ENCODE measurements at regions not wholly inside any gene's neighbourhood (a gene's known extent, or its start where the extent isn't known, plus 50 kb on each side); places are given as distances from the start of the nearest gene placed in this dataset.

- no CpG with 5 or more reads among the region's 2 CpGs for WGBS (ENCODE audit: insufficient coverage)
- H3K27ac ChIP-seq (ENCODE audit: low read length in 2 of 2), result no peak overlapping the region
- TF ChIP-seq EZH2 (IDR thresholded peaks at IDR 0.05; ENCODE audit: borderline replicate concordance, insufficient read depth, low read depth, low read length, poor library complexity, severe bottlenecking), result no peak
- TF ChIP-seq CTCF (IDR thresholded peaks at IDR 0.05), result no peak
- H3K27ac Mint-ChIP-seq, result no peak overlapping the region
- H3K4me2 ChIP-seq (replicated peaks; ENCODE audit: low read depth, low read length, poor library complexity, severe bottlenecking), result no peak overlapping the region
- intact Hi-C loops (cut with micrococcal nuclease), result no loop called here
- H3K9ac ChIP-seq (ENCODE audit: low read length), result no peak overlapping the region
- H3K9me3 Mint-ChIP-seq (ENCODE audit: insufficient read depth), result peaks cover 3% of the 10 kb centered on the region
- no peak overlapping the region for H3K4me3 Mint-ChIP-seq
- H3K4me1 Mint-ChIP-seq, result no peaks in the 10 kb centered on the region
- no peaks in the 10 kb centered on the region for H3K79me2 ChIP-seq (ENCODE audit: control insufficient read depth, insufficient read depth, low read length)
- H3K4me3 ChIP-seq (ENCODE audit: control extremely low read depth in 1 of 5, extremely low read depth in 1 of 5, insufficient read depth in 1 of 5, low read depth in 2 of 5, low read length in 4 of 5), result no peak overlapping the region
- ATAC-seq (ENCODE audit: low read depth) (no peak), DNase-seq (no peak)
- no peak overlapping the region for H2AFZ ChIP-seq (ENCODE audit: insufficient read depth, low read depth, low read length, poor library complexity, severe bottlenecking)
- POLR2A ChIA-PET, result no interaction called here
- no peaks in the 10 kb centered on the region for H3K27me3 ChIP-seq (replicated peaks in 1 of 4; ENCODE audit: control extremely low read depth in 1 of 4, control insufficient read depth in 3 of 4, insufficient read depth in 4 of 4, low read length in 3 of 4)
- H3K36me3 ChIP-seq (replicated peaks in 1 of 2; ENCODE audit: control extremely low read depth in 1 of 2, control insufficient read depth in 1 of 2, extremely low read depth in 1 of 2, insufficient read depth in 2 of 2, low read length in 1 of 2), result no peaks in the 10 kb centered on the region
- H4K20me1 ChIP-seq (ENCODE audit: control insufficient read depth, insufficient read depth, low read length, poor library complexity, severe bottlenecking), result no peaks in the 10 kb centered on the region
- peaks cover 17% of the 10 kb centered on the region for H3K27me3 Mint-ChIP-seq
- peaks cover 0 to 2% (median 0%) of the 10 kb centered on the region in 3 donors for H3K9me3 ChIP-seq (ENCODE audit: control extremely low read depth in 1 of 3, control insufficient read depth in 2 of 3, insufficient read depth in 1 of 3, low read length in 2 of 3)
- CTCF ChIA-PET, result no interaction called here
- H3K4me1 ChIP-seq (ENCODE audit: control insufficient read depth in 2 of 2, insufficient read depth in 2 of 2, low read length in 2 of 2), result no peaks in the 10 kb centered on the region
Observed at GRCh38 chr2:161033059-161033660, 127.1 kb upstream of the TANK start.

- no peaks in the 10 kb centered on the region for H3K4me1 Mint-ChIP-seq
- H3K27ac Mint-ChIP-seq, result no peak overlapping the region
- Histone ChIP-seq H3K79me2 (ENCODE audit: control insufficient read depth, insufficient read depth, low read length) (no peaks in the 10 kb centered on the region), H2AFZ (ENCODE audit: insufficient read depth, low read depth, low read length, poor library complexity, severe bottlenecking) (no peak overlapping the region), H3K27ac (ENCODE audit: low read length in 2 of 2) (no peak overlapping the region), H3K4me1 (ENCODE audit: control insufficient read depth in 2 of 2, insufficient read depth in 2 of 2, low read length in 2 of 2) (no peaks in the 10 kb centered on the region), H4K20me1 (ENCODE audit: control insufficient read depth, insufficient read depth, low read length, poor library complexity, severe bottlenecking) (no peaks in the 10 kb centered on the region), H3K9ac (ENCODE audit: low read length) (no peak overlapping the region), H3K9me3 (ENCODE audit: control extremely low read depth in 1 of 3, control insufficient read depth in 2 of 3, insufficient read depth in 1 of 3, low read length in 2 of 3) (no peaks in the 10 kb centered on the region), H3K27me3 (replicated peaks in 1 of 4; ENCODE audit: control extremely low read depth in 1 of 4, control insufficient read depth in 3 of 4, insufficient read depth in 4 of 4, low read length in 3 of 4) (no peaks in the 10 kb centered on the region), H3K4me2 (replicated peaks; ENCODE audit: low read depth, low read length, poor library complexity, severe bottlenecking) (no peak overlapping the region), H3K36me3 (replicated peaks in 1 of 2; ENCODE audit: control extremely low read depth in 1 of 2, control insufficient read depth in 1 of 2, extremely low read depth in 1 of 2, insufficient read depth in 2 of 2, low read length in 1 of 2) (no peaks in the 10 kb centered on the region), H3K4me3 (ENCODE audit: control extremely low read depth in 1 of 5, extremely low read depth in 1 of 5, insufficient read depth in 1 of 5, low read depth in 2 of 5, low read length in 4 of 5) (no peak overlapping the region)
- no peak for DNase-seq
- CTCF ChIA-PET, result no interaction called here
- H3K27me3 Mint-ChIP-seq, result peaks cover 26% of the 10 kb centered on the region
- no peak for ATAC-seq (ENCODE audit: low read depth)
- no peak for TF ChIP-seq EZH2 (IDR thresholded peaks at IDR 0.05; ENCODE audit: borderline replicate concordance, insufficient read depth, low read depth, low read length, poor library complexity, severe bottlenecking)
- TF ChIP-seq CTCF (IDR thresholded peaks at IDR 0.05), result no peak
- WGBS (ENCODE audit: insufficient coverage), result no CpG with 5 or more reads among the region's 1 CpG
- POLR2A ChIA-PET, result no interaction called here
- no peak overlapping the region for H3K4me3 Mint-ChIP-seq
- H3K9me3 Mint-ChIP-seq (ENCODE audit: insufficient read depth), result peaks cover 3% of the 10 kb centered on the region
- intact Hi-C loops (cut with micrococcal nuclease), result no loop called here
Observed at GRCh38 chr2:161036926-161037325, 123.3 kb upstream of the TANK start.

Data from B cell (primary cell).